Spinal cord (tissue), 9 donors: ENCODE measurements at regions not wholly inside any gene's neighbourhood (a gene's known extent, or its start where the extent isn't known, plus 50 kb on each side); places are given as distances from the start of the nearest gene placed in this dataset.

Source experiments
- DNase-seq, 6 donors: peaks; one replicate each; pipeline versions ENCODE4 v3.0.0 to v3.0.0-alpha.2; 2013 to 2015; ENCODE audit warnings: low spot score in 6 of 6, low read depth in 4 of 6
- H3K27ac ChIP-seq: one replicate; pipeline ENCODE4 v1.5.1; 2013; ENCODE audit warnings: low read depth, low read length, control low read depth
- H3K27me3 ChIP-seq: one replicate; pipeline ENCODE4 v1.6.1; 2013; ENCODE audit warnings: low read length; ENCODE audit not compliant: control insufficient read depth, insufficient read depth
- H3K36me3 ChIP-seq: one replicate; pipeline ENCODE4 v1.6.1; 2013; ENCODE audit warnings: low read length; ENCODE audit not compliant: control insufficient read depth, insufficient read depth
- H3K4me1 ChIP-seq: one replicate; pipeline ENCODE4 v1.6.1; 2013; ENCODE audit warnings: low read length; ENCODE audit not compliant: control insufficient read depth, insufficient read depth
- H3K4me3 ChIP-seq: one replicate; pipeline ENCODE4 v1.5.1; 2013; ENCODE audit warnings: low read depth, low read length, control low read depth
- H3K9me3 ChIP-seq: one replicate; pipeline ENCODE4 v1.6.1; 2013; ENCODE audit warnings: low read length; ENCODE audit not compliant: control insufficient read depth, insufficient read depth
- WGBS: methylation state at CpG from one replicate; pipeline ENCODE4 v1.1.5; 2013; ENCODE audit warnings: missing lambda C conversion rate; ENCODE audit not compliant: insufficient coverage; 5-methylcytosine and 5-hydroxymethylcytosine counted together
- donor health status: healthy.

DNA sequence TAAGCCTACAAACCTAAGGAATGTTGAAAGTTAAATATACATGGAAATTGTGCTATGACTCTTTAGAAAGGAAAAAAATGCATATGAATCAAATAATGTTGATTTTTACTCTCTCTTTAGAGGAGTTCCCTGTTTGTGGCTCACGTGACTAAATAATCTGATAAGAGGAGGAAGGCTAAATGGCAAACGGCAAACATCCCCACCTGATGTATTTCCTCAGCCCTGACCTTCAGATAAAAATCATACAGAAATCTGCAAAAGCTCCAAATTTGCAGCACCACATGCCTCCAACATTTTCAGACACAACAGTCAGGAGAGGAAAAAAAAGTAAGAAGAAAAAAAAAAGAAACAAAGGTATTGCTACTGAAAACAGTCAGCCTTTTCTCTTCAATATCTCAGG lies 423.0 kb upstream of the PSMD7 start:
- Histone ChIP-seq H3K36me3 (no peaks in the 10 kb centered on the region), H3K4me3 (no peak overlapping the region), H3K27ac (no peak overlapping the region), H3K27me3 (peaks cover 3% of the 10 kb centered on the region), H3K4me1 (no peaks in the 10 kb centered on the region), H3K9me3 (no peaks in the 10 kb centered on the region)
- DNase-seq, result no peak
- no CpG with 5 or more reads among the region's 2 CpGs for whole genome bisulfite sequencing

DNA sequence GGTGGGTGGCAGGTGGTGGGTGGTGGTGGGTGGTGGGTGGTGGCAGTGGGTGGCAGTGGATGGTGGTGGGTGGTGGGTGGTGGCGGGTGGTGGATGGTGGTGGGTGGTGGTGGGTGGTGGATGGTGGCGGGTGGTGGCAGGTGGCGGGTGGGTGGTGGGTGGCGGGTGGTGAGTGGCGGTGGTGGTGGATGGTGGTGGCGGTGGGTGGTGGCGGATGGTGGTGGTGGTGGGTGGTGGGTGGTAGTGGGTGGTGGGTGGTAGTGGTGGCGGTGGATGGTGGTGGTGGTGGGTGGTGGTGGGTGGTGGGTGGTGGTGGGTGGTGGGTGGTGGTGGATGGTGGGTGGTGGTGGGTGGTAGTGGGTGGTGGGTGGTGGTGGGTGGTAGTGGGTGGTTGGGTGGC lies 423.8 kb upstream of the PSMD7 start:
- no peak overlapping the region for H3K4me3 ChIP-seq
- peaks cover 3% of the 10 kb centered on the region for H3K27me3 ChIP-seq
- DNase-seq, result no peak
- no CpG with 5 or more reads among the region's 8 CpGs for WGBS
- no peaks in the 10 kb centered on the region for H3K4me1 ChIP-seq
- H3K36me3 ChIP-seq, result no peaks in the 10 kb centered on the region
- no peaks in the 10 kb centered on the region for H3K9me3 ChIP-seq
- no peak overlapping the region for H3K27ac ChIP-seq

DNA sequence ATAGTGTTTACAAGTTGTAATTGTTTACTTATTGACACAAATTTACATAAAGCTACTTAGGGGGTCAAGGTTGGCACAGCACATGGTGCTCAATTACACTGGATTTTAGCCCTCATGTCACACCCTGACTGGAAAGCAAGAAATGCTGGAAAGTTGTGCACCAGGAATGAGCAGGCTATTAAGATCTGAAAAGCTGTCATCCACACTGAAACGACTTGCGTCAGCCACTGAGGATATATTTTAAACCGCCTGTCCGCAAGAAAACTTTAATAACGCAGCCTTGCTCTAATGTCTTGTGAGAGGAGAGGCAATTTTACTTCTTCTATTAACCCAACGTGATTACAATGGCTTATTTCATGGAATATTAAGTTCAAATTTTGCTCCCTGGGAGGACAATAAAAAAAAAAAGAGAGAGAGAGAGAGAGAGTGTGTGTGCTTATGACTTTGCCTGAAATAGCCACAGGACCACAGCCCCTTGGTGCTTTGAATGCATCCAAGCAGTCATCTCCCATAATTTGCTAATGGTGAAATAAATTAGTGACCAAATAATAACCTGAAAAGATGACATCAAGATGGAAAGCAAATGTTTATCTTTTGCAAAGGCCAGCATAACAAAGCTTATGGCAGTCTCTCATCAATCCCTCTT lies 425.4 kb upstream of the PSMD7 start:
- Histone ChIP-seq H3K36me3 (no peaks in the 10 kb centered on the region), H3K9me3 (no peaks in the 10 kb centered on the region), H3K4me1 (no peaks in the 10 kb centered on the region), H3K27ac (no peak overlapping the region), H3K4me3 (no peak overlapping the region), H3K27me3 (peaks cover 3% of the 10 kb centered on the region)
- WGBS, result 60% methylated on average over 1 of the region's 6 CpGs
- peak in 1 of 6 donors; percentile 84 for DNase-seq

DNA sequence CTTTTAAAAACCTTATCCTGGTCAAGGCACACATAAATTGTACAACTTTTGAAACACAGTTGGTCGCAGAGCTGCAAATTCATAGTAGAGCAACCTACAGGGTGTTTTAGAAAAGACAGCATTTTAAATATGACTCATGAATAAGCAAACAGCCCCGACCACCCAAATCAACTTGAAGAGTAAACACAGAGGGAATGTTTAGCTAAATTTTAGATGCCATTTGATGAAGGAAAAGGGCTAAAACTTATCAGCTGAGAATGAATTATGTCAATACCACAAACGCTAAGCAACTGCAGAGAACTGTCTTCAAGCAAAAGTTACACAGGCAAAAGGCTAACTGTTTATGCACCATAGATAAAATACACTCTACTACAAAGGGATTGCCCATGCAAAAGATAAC lies 427.5 kb upstream of the PSMD7 start:
- Histone ChIP-seq H3K4me1 (no peaks in the 10 kb centered on the region), H3K4me3 (no peak overlapping the region), H3K36me3 (no peaks in the 10 kb centered on the region), H3K9me3 (no peaks in the 10 kb centered on the region), H3K27me3 (peaks cover 3% of the 10 kb centered on the region), H3K27ac (no peak overlapping the region)
- no peak for DNase-seq
- no CpG with 5 or more reads among the region's 3 CpGs for WGBS

DNA sequence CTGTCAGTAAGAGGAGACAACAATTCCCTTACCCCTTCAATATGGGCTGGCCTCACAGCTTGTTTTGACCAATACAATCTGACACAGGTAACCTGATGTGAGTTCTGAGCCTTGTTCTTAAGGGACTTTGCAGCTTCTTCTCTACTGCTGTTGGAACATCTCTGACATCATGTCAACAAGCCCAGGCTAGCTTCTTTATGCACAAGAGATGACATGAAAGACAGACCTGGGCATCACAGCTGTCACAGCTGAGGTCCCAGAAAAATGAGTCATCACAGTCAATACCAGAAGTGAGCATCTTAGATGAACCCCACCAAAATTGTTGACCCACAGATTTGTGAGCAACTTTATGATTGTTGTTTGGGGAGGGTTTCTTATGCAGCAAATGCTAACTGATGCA lies 431.7 kb upstream of the PSMD7 start:
- Histone ChIP-seq H3K9me3 (no peaks in the 10 kb centered on the region), H3K4me3 (no peak overlapping the region), H3K27me3 (peaks cover 2% of the 10 kb centered on the region), H3K27ac (no peak overlapping the region), H3K4me1 (no peaks in the 10 kb centered on the region), H3K36me3 (no peaks in the 10 kb centered on the region)
- DNase-seq, result no peak

DNA sequence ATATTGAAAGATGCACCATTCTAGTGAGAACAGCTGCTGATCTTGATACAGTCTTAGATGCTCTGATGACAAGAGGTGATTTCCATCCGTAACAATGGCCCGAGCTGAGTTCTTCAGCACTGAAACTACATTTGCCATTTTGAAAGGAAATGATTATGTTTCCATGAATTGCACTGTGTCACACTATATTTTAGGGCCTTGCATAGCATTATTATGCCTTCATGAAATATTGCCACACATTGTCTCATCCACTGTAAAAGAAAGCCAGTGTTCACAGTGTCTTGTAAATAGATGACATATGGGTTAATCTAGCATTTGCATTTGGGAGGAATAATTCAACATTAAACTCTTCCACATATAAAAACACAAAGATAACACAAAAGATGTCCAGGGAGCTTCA lies 438.3 kb upstream of the PSMD7 start:
- 75% methylated on average over 2 of the region's 2 CpGs for WGBS
- peak in 1 of 6 donors; percentile 10 for DNase-seq
- no peaks in the 10 kb centered on the region for H3K4me1 ChIP-seq
- H3K27me3 ChIP-seq, result peaks cover 5% of the 10 kb centered on the region
- H3K36me3 ChIP-seq, result no peaks in the 10 kb centered on the region
- no peaks in the 10 kb centered on the region for H3K9me3 ChIP-seq
- H3K4me3 ChIP-seq, result no peak overlapping the region
- H3K27ac ChIP-seq, result no peak overlapping the region

DNA sequence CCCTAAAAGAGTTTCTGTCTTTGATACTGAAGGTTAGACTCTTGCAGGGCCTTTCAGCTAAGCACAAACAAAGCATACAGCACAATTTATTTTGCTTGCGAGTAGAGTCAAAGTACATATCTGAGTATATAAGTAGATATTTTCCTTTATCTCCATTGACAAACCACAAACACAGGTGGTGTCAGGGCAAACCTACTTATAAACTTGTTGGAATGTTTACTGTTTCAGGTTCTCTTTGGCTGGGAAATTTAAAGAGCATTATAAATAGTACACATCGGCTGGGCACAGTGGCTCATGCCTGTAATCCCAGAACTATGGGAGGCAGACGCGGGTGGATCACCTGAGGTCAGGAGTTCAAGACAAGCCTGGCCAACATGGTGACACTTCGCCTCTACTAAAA lies 442.6 kb upstream of the PSMD7 start:
- H3K4me3 ChIP-seq, result no peak overlapping the region
- no peaks in the 10 kb centered on the region for H3K36me3 ChIP-seq
- WGBS, result 94% methylated on average over 3 of the region's 5 CpGs
- peaks cover 8% of the 10 kb centered on the region for H3K27me3 ChIP-seq
- H3K9me3 ChIP-seq, result no peaks in the 10 kb centered on the region
- no peak for DNase-seq
- H3K27ac ChIP-seq, result no peak overlapping the region
- H3K4me1 ChIP-seq, result no peaks in the 10 kb centered on the region

DNA sequence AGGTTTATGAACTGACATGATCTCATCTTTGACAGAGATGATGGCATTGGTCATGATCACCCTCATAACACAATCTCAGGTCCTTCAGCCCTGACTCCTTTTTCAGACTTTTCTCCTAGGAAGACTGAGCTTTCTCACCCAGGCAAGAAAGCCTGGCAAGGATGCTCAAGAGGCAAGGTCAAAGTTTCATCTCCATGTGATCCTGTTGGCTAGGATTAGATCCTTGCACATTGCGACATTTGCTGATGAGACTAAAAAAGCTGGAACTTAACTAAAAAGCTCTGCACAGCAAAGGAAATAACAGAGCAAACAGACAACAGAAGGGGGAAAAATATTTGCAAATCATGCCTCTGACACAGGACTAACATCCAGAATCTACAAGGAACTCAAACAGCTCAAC lies 444.1 kb upstream of the PSMD7 start:
- Histone ChIP-seq H3K4me1 (no peaks in the 10 kb centered on the region), H3K27me3 (peaks cover 8% of the 10 kb centered on the region), H3K9me3 (no peaks in the 10 kb centered on the region), H3K4me3 (no peak overlapping the region), H3K27ac (no peak overlapping the region), H3K36me3 (no peaks in the 10 kb centered on the region)
- WGBS, result 80% methylated on average over 1 of the region's 1 CpG
- no peak for DNase-seq

DNA sequence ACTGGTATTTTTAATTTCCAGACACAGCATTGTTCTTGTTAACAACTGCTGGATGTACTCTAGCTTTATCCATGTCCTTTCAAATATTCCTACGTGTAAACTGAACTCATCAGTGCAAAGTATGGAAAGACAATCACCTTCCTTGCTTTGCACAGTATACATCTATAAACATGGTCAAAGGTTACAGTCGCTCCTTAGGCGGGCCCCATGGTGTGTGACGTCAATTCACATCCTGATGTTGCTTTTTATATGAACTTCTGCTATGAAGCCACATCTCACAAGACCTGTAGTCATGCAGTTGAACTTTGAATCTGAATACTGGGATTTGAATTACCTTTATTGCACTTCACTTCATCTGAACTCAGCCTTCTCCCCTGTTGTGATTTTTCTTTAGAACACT lies 447.6 kb upstream of the PSMD7 start:
- WGBS, result 90% methylated on average over 1 of the region's 4 CpGs

DNA sequence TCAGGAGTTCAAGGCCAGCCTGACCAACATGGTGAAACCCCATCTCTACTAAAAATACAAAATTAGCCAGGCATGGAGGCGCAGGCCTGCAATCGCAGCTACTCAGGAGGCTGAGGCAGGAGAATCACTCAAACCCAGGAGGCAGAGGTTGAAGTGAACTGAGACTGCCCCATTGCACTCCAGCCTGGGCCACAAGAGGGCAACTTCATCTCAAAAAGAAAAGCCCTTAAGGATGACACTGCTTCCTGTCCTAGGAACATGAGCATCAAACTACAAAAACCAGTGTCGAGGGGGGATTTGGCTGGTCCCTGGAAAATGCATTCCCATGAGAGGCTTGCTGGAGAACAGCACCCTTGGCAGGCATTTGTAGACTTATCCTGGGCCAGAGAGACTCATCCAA lies 449.5 kb upstream of the PSMD7 start:
- WGBS, result 100% methylated on average over 2 of the region's 3 CpGs
- no peak overlapping the region for H3K4me3 ChIP-seq
- peaks cover 3% of the 10 kb centered on the region for H3K4me1 ChIP-seq
- peak in 1 of 6 donors; percentile 21 for DNase-seq
- no peaks in the 10 kb centered on the region for H3K36me3 ChIP-seq
- H3K9me3 ChIP-seq, result no peaks in the 10 kb centered on the region
- no peak overlapping the region for H3K27ac ChIP-seq
- H3K27me3 ChIP-seq, result peaks cover 5% of the 10 kb centered on the region

More for the DNA sequence above, 447.6 kb upstream of the PSMD7 start:
- H3K4me1 ChIP-seq, result peaks cover 3% of the 10 kb centered on the region
- H3K36me3 ChIP-seq, result no peaks in the 10 kb centered on the region
- no peak overlapping the region for H3K27ac ChIP-seq
- H3K4me3 ChIP-seq, result no peak overlapping the region
- peaks cover 5% of the 10 kb centered on the region for H3K27me3 ChIP-seq
- no peaks in the 10 kb centered on the region for H3K9me3 ChIP-seq
- no peak for DNase-seq
